IPS DF 6.9 (cell line): ENCODE measurements at regions not wholly inside any gene's neighbourhood (a gene's known extent, or its start where the extent isn't known, plus 50 kb on each side); places are given as distances from the start of the nearest gene placed in this dataset.

Experiments used
- DNase-seq: peaks from one replicate; pipeline ENCODE4 v3.0.0-alpha.2; 2013; ENCODE audit warnings: low read depth, low spot score
- H3K27ac ChIP-seq: one replicate; pipeline ENCODE4 v1.5.1; 2013; ENCODE audit warnings: low read length, control low read depth
- H3K27me3 ChIP-seq: 2 replicates; pipeline ENCODE4 v1.6.1; 2013; ENCODE audit warnings: mild to moderate bottlenecking, low read length; ENCODE audit not compliant: control insufficient read depth, insufficient read depth
- H3K36me3 ChIP-seq: 2 replicates; pipeline ENCODE4 v1.6.1; 2013; ENCODE audit warnings: low read length; ENCODE audit not compliant: control insufficient read depth, insufficient read depth
- H3K4me1 ChIP-seq: 2 replicates; pipeline ENCODE4 v1.6.1; 2013; ENCODE audit warnings: low read length; ENCODE audit not compliant: control insufficient read depth, insufficient read depth
- H3K4me3 ChIP-seq: 2 replicates; pipeline ENCODE4 v1.5.1; 2013; ENCODE audit warnings: mild to moderate bottlenecking, low read length
- H3K9me3 ChIP-seq: 2 replicates; pipeline ENCODE4 v1.6.1; 2013; ENCODE audit warnings: low read length, inconsistent platforms; ENCODE audit not compliant: control insufficient read depth, insufficient read depth
- WGBS: extraction: QIAGEN DNeasy Blood & Tissue Kit; methylation state at CpG from one replicate; pipeline ENCODE4 v1.1.7; 2013; ENCODE audit warnings: mixed read lengths, missing lambda C conversion rate; ENCODE audit not compliant: insufficient read length, insufficient coverage; 5-methylcytosine and 5-hydroxymethylcytosine counted together

GRCh38 chr2:160970052-160970965, 189.9 kb upstream of the TANK start:
- no CpG with 5 or more reads among the region's 3 CpGs for WGBS
- H3K27ac ChIP-seq: no peak overlapping the region
- H3K4me1 ChIP-seq: no peaks in the 10 kb centered on the region
- no peak overlapping the region for H3K4me3 ChIP-seq
- no peaks in the 10 kb centered on the region for H3K27me3 ChIP-seq
- H3K9me3 ChIP-seq: no peaks in the 10 kb centered on the region
- peak; percentile 67 for DNase-seq
- no peaks in the 10 kb centered on the region for H3K36me3 ChIP-seq

DNA sequence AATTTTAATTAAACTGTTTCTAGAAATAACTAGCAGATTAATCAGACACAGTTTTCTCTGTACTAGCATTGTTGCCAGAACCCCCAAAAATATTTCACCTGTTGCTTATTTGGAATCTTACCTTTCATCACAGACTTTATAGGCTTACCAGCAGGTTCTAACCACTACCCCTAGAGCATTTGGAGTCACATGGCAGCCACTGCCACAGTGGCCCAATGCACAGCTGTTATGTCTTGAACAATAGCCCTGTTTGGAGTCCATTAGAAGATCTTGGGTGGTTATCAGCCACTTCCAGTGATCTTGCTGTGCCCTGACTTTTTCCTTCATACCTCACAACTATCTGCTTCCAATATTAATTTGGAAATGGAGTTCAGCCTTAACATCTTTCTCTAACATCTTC, 186.2 kb upstream of the TANK start:
- no peaks in the 10 kb centered on the region for H3K4me1 ChIP-seq
- no peak for DNase-seq
- H3K27me3 ChIP-seq: no peaks in the 10 kb centered on the region
- H3K27ac ChIP-seq: no peak overlapping the region
- no peaks in the 10 kb centered on the region for H3K36me3 ChIP-seq
- H3K9me3 ChIP-seq: no peaks in the 10 kb centered on the region
- no peak overlapping the region for H3K4me3 ChIP-seq

- no peak overlapping the region for H3K27ac ChIP-seq
- no peaks in the 10 kb centered on the region for H3K4me1 ChIP-seq
- no peaks in the 10 kb centered on the region for H3K9me3 ChIP-seq
- no peaks in the 10 kb centered on the region for H3K27me3 ChIP-seq
- no peak overlapping the region for H3K4me3 ChIP-seq
- no CpG with 5 or more reads among the region's 4 CpGs for WGBS
- no peak for DNase-seq
- H3K36me3 ChIP-seq: no peaks in the 10 kb centered on the region
Measured at GRCh38 chr2:160974803-160975202, 185.4 kb upstream of the TANK start.

DNA sequence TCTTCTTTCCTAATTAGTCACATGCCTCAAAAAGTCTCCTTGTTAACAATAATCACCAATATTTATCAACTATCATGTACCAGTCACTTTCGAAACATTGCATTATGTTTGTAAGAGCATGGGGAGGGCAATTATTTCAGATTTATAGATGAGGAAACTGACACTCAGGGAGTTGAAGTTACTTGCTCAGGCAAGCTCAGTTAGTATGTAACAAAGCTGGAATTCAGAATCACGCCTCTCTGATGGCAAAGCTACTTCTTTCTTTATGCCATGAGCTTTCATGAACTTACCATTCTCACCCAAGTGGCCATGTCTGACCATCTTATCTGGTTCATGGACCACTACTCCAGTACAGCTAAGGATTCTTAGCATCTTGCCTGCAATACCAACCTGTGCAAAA, 183.4 kb upstream of the TANK start:
- no peaks in the 10 kb centered on the region for H3K36me3 ChIP-seq
- no peak overlapping the region for H3K4me3 ChIP-seq
- H3K27me3 ChIP-seq: no peaks in the 10 kb centered on the region
- no peaks in the 10 kb centered on the region for H3K9me3 ChIP-seq
- H3K4me1 ChIP-seq: no peaks in the 10 kb centered on the region
- no peak overlapping the region for H3K27ac ChIP-seq
- WGBS: 100% methylated on average over 1 of the region's 2 CpGs
- DNase-seq: no peak

- WGBS: no CpG with 5 or more reads among the region's 2 CpGs
- no peaks in the 10 kb centered on the region for H3K9me3 ChIP-seq
- DNase-seq: no peak
- H3K4me3 ChIP-seq: no peak overlapping the region
- H3K27me3 ChIP-seq: no peaks in the 10 kb centered on the region
- H3K4me1 ChIP-seq: no peaks in the 10 kb centered on the region
- no peak overlapping the region for H3K27ac ChIP-seq
- no peaks in the 10 kb centered on the region for H3K36me3 ChIP-seq
Measured at GRCh38 chr2:160977376-160977775, 182.9 kb upstream of the TANK start.

GRCh38 chr2:160977854-160978253, 182.4 kb upstream of the TANK start:
- Histone ChIP-seq H3K36me3 (no peaks in the 10 kb centered on the region), H3K4me3 (no peak overlapping the region), H3K4me1 (no peaks in the 10 kb centered on the region), H3K9me3 (no peaks in the 10 kb centered on the region), H3K27me3 (no peaks in the 10 kb centered on the region), H3K27ac (no peak overlapping the region)
- DNase-seq: no peak
- WGBS: no CpG with 5 or more reads among the region's 2 CpGs

- WGBS: no CpG with 5 or more reads among the region's 3 CpGs
- H3K27ac ChIP-seq: no peak overlapping the region
- H3K4me1 ChIP-seq: no peaks in the 10 kb centered on the region
- DNase-seq: no peak
- H3K4me3 ChIP-seq: no peak overlapping the region
- H3K9me3 ChIP-seq: no peaks in the 10 kb centered on the region
- no peaks in the 10 kb centered on the region for H3K27me3 ChIP-seq
- no peaks in the 10 kb centered on the region for H3K36me3 ChIP-seq
Measured at GRCh38 chr2:160984426-160985077, 175.7 kb upstream of the TANK start.

- Histone ChIP-seq H3K4me1 (no peaks in the 10 kb centered on the region), H3K9me3 (no peaks in the 10 kb centered on the region), H3K27ac (no peak overlapping the region), H3K27me3 (no peaks in the 10 kb centered on the region), H3K36me3 (no peaks in the 10 kb centered on the region), H3K4me3 (no peak overlapping the region)
- WGBS: no CpG with 5 or more reads among the region's 1 CpG
- DNase-seq: no peak
Measured at GRCh38 chr2:160989778-160990177, 170.4 kb upstream of the TANK start.

DNA sequence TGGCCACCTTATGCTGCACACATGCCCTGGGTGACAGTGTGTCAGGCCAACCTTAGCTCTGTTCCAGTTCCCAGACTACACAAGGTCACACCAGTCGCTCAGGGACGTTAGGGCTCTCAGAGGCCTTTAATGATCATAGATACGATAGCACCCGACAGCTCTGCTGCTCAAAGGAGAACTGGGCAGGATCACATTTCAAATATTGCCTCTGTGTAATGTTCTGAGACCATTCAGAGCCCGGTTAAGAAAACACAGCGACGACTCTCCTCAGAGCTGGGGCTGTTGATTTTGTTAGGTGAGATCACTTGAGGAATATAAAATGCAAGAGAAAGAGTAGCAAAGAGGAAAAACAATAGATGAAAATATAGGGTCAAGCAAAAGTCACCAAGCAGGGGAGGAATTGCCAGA, 166.6 kb upstream of the TANK start:
- no peak overlapping the region for H3K27ac ChIP-seq
- no peaks in the 10 kb centered on the region for H3K9me3 ChIP-seq
- H3K4me1 ChIP-seq: no peaks in the 10 kb centered on the region
- no peak for DNase-seq
- H3K4me3 ChIP-seq: no peak overlapping the region
- no peaks in the 10 kb centered on the region for H3K27me3 ChIP-seq
- WGBS: no CpG with 5 or more reads among the region's 7 CpGs
- no peaks in the 10 kb centered on the region for H3K36me3 ChIP-seq

DNA sequence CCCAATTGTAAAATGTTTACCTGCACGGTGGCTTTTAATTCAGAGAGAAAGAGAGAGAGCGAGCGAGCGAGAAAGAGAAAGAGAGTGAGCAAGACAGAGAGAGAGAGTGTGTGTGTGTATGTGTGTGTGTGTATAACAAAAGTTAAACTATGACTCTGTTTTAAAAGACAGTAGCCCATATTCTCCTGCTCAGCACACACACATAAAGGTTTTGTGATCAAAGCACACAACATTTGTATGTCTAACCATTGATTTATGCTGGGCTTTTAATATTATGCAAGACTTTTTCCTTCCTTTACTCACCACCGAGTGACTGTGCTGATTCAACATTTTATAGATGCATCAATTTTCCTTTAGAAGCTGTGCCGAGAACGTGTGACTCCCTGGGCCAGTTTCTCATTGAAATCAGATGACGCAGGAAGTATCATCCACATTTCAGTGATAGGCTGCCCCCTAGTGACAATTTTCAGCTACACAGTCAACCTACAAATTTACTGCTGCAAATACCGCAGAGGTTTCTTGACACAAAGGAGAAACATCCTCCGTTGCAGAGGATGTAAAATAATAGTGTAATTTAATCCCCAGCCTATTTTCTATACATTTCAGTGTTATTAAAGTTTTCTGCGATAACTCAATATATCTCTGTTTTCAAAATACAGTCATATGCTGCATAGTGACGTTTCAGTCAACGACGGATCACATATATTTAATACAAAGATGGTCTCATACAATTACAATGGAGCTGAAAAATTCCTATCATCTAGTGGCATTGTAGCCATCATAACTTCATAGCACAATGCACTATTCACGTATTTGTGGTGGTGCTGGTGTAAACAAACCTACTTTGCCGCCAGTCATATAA, 165.9 kb upstream of the TANK start:
- Histone ChIP-seq H3K27ac (no peak overlapping the region), H3K4me3 (no peak overlapping the region), H3K27me3 (no peaks in the 10 kb centered on the region), H3K4me1 (no peaks in the 10 kb centered on the region), H3K36me3 (no peaks in the 10 kb centered on the region), H3K9me3 (no peaks in the 10 kb centered on the region)
- no CpG with 5 or more reads among the region's 16 CpGs for WGBS
- DNase-seq: peak; percentile 75
